Breast epithelium (tissue), 4 donors: ENCODE measurements at regions not wholly inside any gene's neighbourhood (a gene's known extent, or its start where the extent isn't known, plus 50 kb on each side); places are given as distances from the start of the nearest gene placed in this dataset.

ENCODE experiments used
- DNase-seq, 2 donors: peaks; one replicate each; pipeline ENCODE4 v3.0.0-alpha.2; 2019; ENCODE audit warnings: low spot score in 2 of 2
- H3K27ac ChIP-seq, 2 donors: fragments of 200-600 bp; sonication (generic) in 1 of 2; one replicate each; pipeline ENCODE4 v1.5.1; 2016 to 2019; ENCODE audit warnings: mild to moderate bottlenecking in 1 of 2
- H3K27me3 ChIP-seq, 2 donors: fragments of 200-600 bp; sonication (generic) in 1 of 2; one replicate each; pipeline versions ENCODE4 v1.5.1 to v1.6.0; 2017 to 2019; ENCODE audit warnings: control low read depth in 1 of 2, mild to moderate bottlenecking in 1 of 2
- H3K36me3 ChIP-seq: fragments of 200-600 bp; one replicate; pipeline ENCODE4 v1.5.1; 2019
- H3K4me1 ChIP-seq, 2 donors: fragments of 200-600 bp; sonication (generic); one replicate each; pipeline ENCODE4 v1.5.1; 2016 to 2019; ENCODE audit warnings: control low read depth in 1 of 2
- H3K4me3 ChIP-seq, 3 donors: fragments of 200-600 bp; sonication (generic); 1 replicate in 2 of 3; 2 replicates in 1 of 3; pipeline ENCODE4 v1.5.1; 2016 to 2019; ENCODE audit warnings: mild to moderate bottlenecking in 3 of 3, moderate library complexity in 2 of 3
- H3K9me3 ChIP-seq, 2 donors: fragments of 200-600 bp; sonication (generic) in 1 of 2; one replicate each; pipeline ENCODE4 v1.5.1; 2016 to 2019; ENCODE audit warnings: control low read depth in 1 of 2
- POLR2A ChIP-seq: fragments of 450-650 bp; IDR thresholded peaks from one replicate; pipeline ENCODE4 v1.6.1; 2016; ENCODE audit warnings: antibody characterized with exemption, mild to moderate bottlenecking, moderate library complexity
- POLR2AphosphoS5 ChIP-seq, 3 donors: sonication (generic); formaldehyde crosslinking; IDR thresholded peaks; one replicate each; pipeline ENCODE4 v1.6.1; 2017; ENCODE audit warnings: antibody characterized with exemption in 3 of 3
- intact Hi-C: fragments of 100-400 bp; cut with DNase I; formaldehyde crosslinking; loops from one replicate; pipeline ENCODE4 v1.15.1; 2023; ENCODE audit warnings: low total_unique reads
- TF ChIP-seq, protein P1 (sequence below), 3 donors: fragments of 450-650 bp; IDR thresholded peaks; one replicate each; pipeline ENCODE4 v1.5.1; 2016 to 2017; ENCODE audit warnings: antibody characterized with exemption in 3 of 3, mild to moderate bottlenecking in 3 of 3, moderate library complexity in 3 of 3

DNA sequence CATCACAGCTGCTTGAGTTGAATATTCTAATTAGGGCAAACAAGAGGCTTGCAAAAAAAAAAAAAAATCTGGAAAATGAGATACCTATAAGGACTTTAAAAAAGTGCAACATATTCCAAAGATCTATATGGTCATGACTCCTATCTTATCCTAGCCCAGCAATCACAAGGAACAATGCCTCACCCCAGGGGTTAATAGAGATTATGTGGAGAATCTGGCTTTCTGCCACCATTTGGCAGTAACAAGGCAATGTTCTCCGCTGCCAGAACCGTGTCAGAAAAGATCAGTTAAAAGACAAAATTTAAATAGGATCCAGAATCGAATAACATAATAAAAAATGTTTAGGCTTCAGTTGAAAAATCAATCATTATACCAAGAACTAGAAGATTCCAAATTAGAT is 1643.2 kb upstream of the PRR20A start:
- H3K4me1 ChIP-seq: no peaks in the 10 kb centered on the region
- DNase-seq: no peak
- intact Hi-C loops: no loop called here
- H3K4me3 ChIP-seq: no peak overlapping the region
- no peaks in the 10 kb centered on the region for H3K9me3 ChIP-seq
- H3K27ac ChIP-seq: no peak overlapping the region
- no peaks in the 10 kb centered on the region for H3K27me3 ChIP-seq
- TF ChIP-seq, protein P1, sequence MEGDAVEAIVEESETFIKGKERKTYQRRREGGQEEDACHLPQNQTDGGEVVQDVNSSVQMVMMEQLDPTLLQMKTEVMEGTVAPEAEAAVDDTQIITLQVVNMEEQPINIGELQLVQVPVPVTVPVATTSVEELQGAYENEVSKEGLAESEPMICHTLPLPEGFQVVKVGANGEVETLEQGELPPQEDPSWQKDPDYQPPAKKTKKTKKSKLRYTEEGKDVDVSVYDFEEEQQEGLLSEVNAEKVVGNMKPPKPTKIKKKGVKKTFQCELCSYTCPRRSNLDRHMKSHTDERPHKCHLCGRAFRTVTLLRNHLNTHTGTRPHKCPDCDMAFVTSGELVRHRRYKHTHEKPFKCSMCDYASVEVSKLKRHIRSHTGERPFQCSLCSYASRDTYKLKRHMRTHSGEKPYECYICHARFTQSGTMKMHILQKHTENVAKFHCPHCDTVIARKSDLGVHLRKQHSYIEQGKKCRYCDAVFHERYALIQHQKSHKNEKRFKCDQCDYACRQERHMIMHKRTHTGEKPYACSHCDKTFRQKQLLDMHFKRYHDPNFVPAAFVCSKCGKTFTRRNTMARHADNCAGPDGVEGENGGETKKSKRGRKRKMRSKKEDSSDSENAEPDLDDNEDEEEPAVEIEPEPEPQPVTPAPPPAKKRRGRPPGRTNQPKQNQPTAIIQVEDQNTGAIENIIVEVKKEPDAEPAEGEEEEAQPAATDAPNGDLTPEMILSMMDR (IDR thresholded peaks at IDR 0.05): no peak
- TF ChIP-seq POLR2AphosphoS5 (IDR thresholded peaks at IDR 0.05): no peak
- no peak for TF ChIP-seq POLR2A
- no peaks in the 10 kb centered on the region for H3K36me3 ChIP-seq

- H3K4me3 ChIP-seq: no peak overlapping the region
Observed at GRCh38 chr13:55500694-55501093, 1640.0 kb upstream of the PRR20A start.

DNA sequence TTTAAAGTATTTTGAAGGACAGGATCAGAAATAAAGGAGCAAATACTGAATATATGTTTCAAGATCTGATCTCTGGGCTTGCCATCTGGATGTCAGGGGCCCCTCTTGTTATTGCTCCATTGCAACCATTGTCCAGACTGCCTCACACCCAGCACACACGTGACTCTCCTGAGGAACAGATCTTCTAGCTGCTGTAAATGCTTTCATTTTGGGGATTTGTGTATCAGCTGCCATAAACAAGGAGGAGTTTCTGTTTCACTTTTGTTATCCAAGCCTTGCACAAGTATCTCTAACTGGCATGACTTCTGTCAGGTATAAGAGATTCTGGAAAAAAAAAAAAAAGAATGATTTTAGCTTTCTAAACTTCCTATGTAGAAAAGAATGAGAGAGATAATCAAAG is 1624.1 kb upstream of the PRR20A start:
- Histone ChIP-seq H3K9me3 (no peaks in the 10 kb centered on the region), H3K4me1 (no peaks in the 10 kb centered on the region), H3K27ac (no peak overlapping the region), H3K36me3 (no peaks in the 10 kb centered on the region), H3K27me3 (no peaks in the 10 kb centered on the region), H3K4me3 (no peak overlapping the region)
- no peak for DNase-seq
- TF ChIP-seq, protein P1 (IDR thresholded peaks at IDR 0.05): no peak
- no peak for TF ChIP-seq POLR2AphosphoS5 (IDR thresholded peaks at IDR 0.05)
- TF ChIP-seq POLR2A: no peak
- intact Hi-C loops: no loop called here

More at GRCh38 chr13:55500694-55501093, 1640.0 kb upstream of the PRR20A start:
- intact Hi-C loops: no loop called here
- TF ChIP-seq POLR2A (no peak), POLR2AphosphoS5 (IDR thresholded peaks at IDR 0.05) (no peak)
- TF ChIP-seq, protein P1 (IDR thresholded peaks at IDR 0.05): no peak
- H3K4me1 ChIP-seq: no peaks in the 10 kb centered on the region
- peaks cover 0 to 14% of the 10 kb centered on the region in 2 donors for H3K9me3 ChIP-seq
- H3K27me3 ChIP-seq: no peaks in the 10 kb centered on the region
- no peak overlapping the region for H3K27ac ChIP-seq
- no peaks in the 10 kb centered on the region for H3K36me3 ChIP-seq
- DNase-seq: no peak

DNA sequence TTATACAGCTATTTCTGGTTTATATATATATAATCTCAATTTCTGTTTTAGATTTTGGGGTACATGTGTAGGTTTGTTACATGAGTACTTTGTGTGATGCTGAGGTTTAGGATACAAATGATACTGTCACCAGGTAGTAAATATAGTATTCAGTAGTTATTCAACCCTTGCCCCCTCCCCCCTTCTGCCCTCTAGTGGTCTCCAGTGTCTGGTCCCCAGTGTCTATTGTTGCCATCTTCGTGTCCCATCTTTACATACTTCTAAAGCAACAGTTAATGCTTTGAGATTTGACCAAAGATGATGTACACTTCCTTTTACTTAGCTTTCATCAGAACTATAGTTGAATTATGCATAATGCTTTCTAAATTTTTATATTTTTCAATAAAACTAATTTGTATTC is 1623.4 kb upstream of the PRR20A start:
- TF ChIP-seq POLR2AphosphoS5 (IDR thresholded peaks at IDR 0.05): no peak
- intact Hi-C loops: no loop called here
- H3K4me1 ChIP-seq: no peaks in the 10 kb centered on the region

DNA sequence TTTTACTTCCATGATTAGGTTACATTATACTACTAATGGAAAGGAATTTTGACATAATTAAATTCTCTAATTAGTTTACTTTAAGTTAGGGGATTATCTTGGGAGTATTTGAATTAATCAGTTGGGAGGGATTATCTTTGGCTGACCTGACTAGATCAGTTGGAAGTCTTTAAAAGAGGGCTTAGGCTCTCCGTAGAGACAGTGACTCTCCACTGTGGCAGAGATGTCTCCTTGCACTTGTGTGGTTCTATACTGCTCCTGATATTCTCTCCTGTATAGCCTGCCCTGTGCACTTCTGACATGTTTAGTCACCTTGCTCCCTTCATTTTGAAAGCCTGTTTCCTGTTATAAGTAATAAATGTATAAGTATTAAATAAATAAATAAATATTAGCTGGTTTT is 1612.3 kb upstream of the PRR20A start:
- no peaks in the 10 kb centered on the region for H3K27me3 ChIP-seq
- intact Hi-C loops: no loop called here
- no peak overlapping the region for H3K27ac ChIP-seq
- no peak overlapping the region for H3K4me3 ChIP-seq
- no peaks in the 10 kb centered on the region for H3K4me1 ChIP-seq
- H3K36me3 ChIP-seq: no peaks in the 10 kb centered on the region
- TF ChIP-seq, protein P1 (IDR thresholded peaks at IDR 0.05): no peak
- no peaks in the 10 kb centered on the region for H3K9me3 ChIP-seq
- no peak for DNase-seq

More for the DNA sequence above, 1623.4 kb upstream of the PRR20A start:
- Histone ChIP-seq H3K9me3 (no peaks in the 10 kb centered on the region), H3K36me3 (no peaks in the 10 kb centered on the region), H3K4me3 (no peak overlapping the region), H3K27ac (no peak overlapping the region), H3K27me3 (no peaks in the 10 kb centered on the region)
- no peak for DNase-seq

DNA sequence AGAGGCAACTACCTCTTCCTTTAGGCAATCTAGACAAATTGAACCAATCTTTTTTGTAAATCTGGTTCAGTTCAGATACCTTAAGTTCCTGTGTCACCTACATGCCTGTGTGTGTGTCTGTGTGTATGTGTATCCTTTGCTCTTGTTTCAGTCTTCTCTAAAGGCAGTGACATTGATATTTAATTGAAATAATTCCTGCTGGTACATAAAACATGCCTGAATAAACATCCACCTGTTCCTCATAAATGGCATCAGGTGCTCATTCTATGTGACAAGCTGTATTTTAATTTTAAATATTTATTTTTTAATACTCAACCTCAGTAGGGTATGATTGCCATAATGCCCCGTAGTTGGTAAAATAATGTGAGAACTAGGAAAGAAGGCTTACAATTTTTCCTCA is 1606.4 kb upstream of the PRR20A start:
- Histone ChIP-seq H3K4me3 (no peak overlapping the region), H3K9me3 (peaks cover 0 to 3% of the 10 kb centered on the region in 2 donors), H3K27ac (no peak overlapping the region), H3K36me3 (no peaks in the 10 kb centered on the region), H3K4me1 (no peaks in the 10 kb centered on the region), H3K27me3 (no peaks in the 10 kb centered on the region)
- DNase-seq: no peak
- TF ChIP-seq POLR2AphosphoS5 (IDR thresholded peaks at IDR 0.05) (no peak), POLR2A (no peak)
- TF ChIP-seq, protein P1 (IDR thresholded peaks at IDR 0.05): no peak
- intact Hi-C loops: no loop called here
